HG03139 (cell line): ENCODE measurements at regions not wholly inside any gene's neighbourhood (a gene's known extent, or its start where the extent isn't known, plus 50 kb on each side); places are given as distances from the start of the nearest gene placed in this dataset.
A peak's percentile ranks its signal among the peaks of the same experiment; 100 is the strongest.
"Not testable (repeated sequence)": the region's sequence is repeated elsewhere in the genome, so short reads cannot be mapped to it uniquely, and the experiment has no call there.

Experiments
- ATAC-seq: cut with Tn5 transposase; IDR thresholded peaks from one replicate; pipeline ENCODE4 v1.9.1; 2021; ENCODE audit not compliant: unreplicated experiment

- no peak for ATAC-seq
These were observed 502.2 kb upstream of the LMCD1 start for GRCh38 chr3:7999384-7999783.

- ATAC-seq = no peak
These were observed 500.3 kb upstream of the LMCD1 start for GRCh38 chr3:8001307-8001706.

GRCh38 chr3:8001712-8002111 lies 499.9 kb upstream of the LMCD1 start:
- ATAC-seq = no peak

- ATAC-seq = no peak
These were observed 489.7 kb upstream of the LMCD1 start for GRCh38 chr3:8011902-8012301.

GRCh38 chr3:8020047-8020841 lies 481.4 kb upstream of the LMCD1 start:
- ATAC-seq = no peak

- ATAC-seq = no peak
These were observed 473.7 kb upstream of the LMCD1 start for GRCh38 chr3:8027954-8028353.

- no peak for ATAC-seq
These were observed 451.3 kb upstream of the LMCD1 start for GRCh38 chr3:8050283-8050682.

GRCh38 chr3:8052659-8053058 lies 449.0 kb upstream of the LMCD1 start:
- ATAC-seq = no peak

- ATAC-seq = not testable (repeated sequence)
These were observed 433.5 kb upstream of the LMCD1 start for GRCh38 chr3:8068135-8068534.

- ATAC-seq = no peak
These were observed 432.2 kb upstream of the LMCD1 start for GRCh38 chr3:8069471-8069870.

GRCh38 chr3:8070011-8070410 lies 431.6 kb upstream of the LMCD1 start:
- ATAC-seq = no peak

- ATAC-seq = not testable (repeated sequence)
These were observed 426.9 kb upstream of the LMCD1 start for GRCh38 chr3:8074740-8075139.

GRCh38 chr3:8077126-8077525 lies 424.5 kb upstream of the LMCD1 start:
- no peak for ATAC-seq

- ATAC-seq = no peak
These were observed 421.2 kb upstream of the LMCD1 start for GRCh38 chr3:8080464-8080863.

GRCh38 chr3:8085498-8085897 lies 416.1 kb upstream of the LMCD1 start:
- ATAC-seq = no peak

GRCh38 chr3:8087951-8088350 lies 413.7 kb upstream of the LMCD1 start:
- no peak for ATAC-seq

- no peak for ATAC-seq
These were observed 407.2 kb upstream of the LMCD1 start for GRCh38 chr3:8094415-8094814.

- no peak for ATAC-seq
These were observed 405.9 kb upstream of the LMCD1 start for GRCh38 chr3:8095724-8096123.

GRCh38 chr3:8097690-8098089 lies 403.9 kb upstream of the LMCD1 start:
- ATAC-seq = no peak

- no peak for ATAC-seq
These were observed 397.7 kb upstream of the LMCD1 start for GRCh38 chr3:8103954-8104353.

GRCh38 chr3:8106921-8107320 lies 394.7 kb upstream of the LMCD1 start:
- ATAC-seq = no peak

GRCh38 chr3:8110966-8111798 lies 390.4 kb upstream of the LMCD1 start:
- peak; percentile 98 for ATAC-seq
